ENCODE measurements at regions not wholly inside any gene's neighbourhood (a gene's known extent, or its start where the extent isn't known, plus 50 kb on each side); places are given as distances from the start of the nearest gene placed in this dataset.

- no peak for TF ChIP-seq CTCF (IDR thresholded peaks at IDR 0.05 in 2 of 3, conservative IDR thresholded peaks at IDR 0.05 in 1 of 3; ENCODE audit: borderline replicate concordance in 1 of 3, insufficient read depth in 1 of 3, low read depth in 2 of 3, low read length in 2 of 3)
- no peak for TF ChIP-seq SIN3A (IDR thresholded peaks at IDR 0.05; ENCODE audit: low read depth)
Measured at GRCh38 chr4:173821036-173821435, 291.0 kb upstream of the HAND2 start (continued).

- no peaks in the 10 kb centered on the region for H3K9me3 ChIP-seq (ENCODE audit: control insufficient read depth in 1 of 2, insufficient read depth in 1 of 2, low read depth in 1 of 2, low read length in 2 of 2)
- H2AFZ ChIP-seq (ENCODE audit: low read depth, low read length, poor library complexity, severe bottlenecking): no peak overlapping the region
- no peak overlapping the region for H3K4me3 ChIP-seq (replicated peaks in 1 of 2; ENCODE audit: low read depth in 1 of 2, low read length in 2 of 2)
- BruUV-seq (replicated peaks): no TSS peak
- DNase-seq (ENCODE audit: low read depth, low spot score) (no peak), ATAC-seq (no peak)
- intact Hi-C loops (cut with micrococcal nuclease): no loop called here
- no peak for TF ChIP-seq FOSL1 (IDR thresholded peaks at IDR 0.05; ENCODE audit: low read depth)
- TF ChIP-seq JUND (IDR thresholded peaks at IDR 0.05): no peak
- TF ChIP-seq CBX3 (IDR thresholded peaks at IDR 0.05; ENCODE audit: low read depth): no peak
- no peak for TF ChIP-seq EGR1 (IDR thresholded peaks at IDR 0.05; ENCODE audit: low read depth)
- TF ChIP-seq RAD21 (IDR thresholded peaks at IDR 0.05; ENCODE audit: low read depth): no peak
- no peak for TF ChIP-seq CEBPB (IDR thresholded peaks at IDR 0.05; ENCODE audit: low read depth)
- TF ChIP-seq POLR2AphosphoS5 (IDR thresholded peaks at IDR 0.05; ENCODE audit: low read depth, low read length): no peak
- no peak for TF ChIP-seq POLR2A (IDR thresholded peaks at IDR 0.05; ENCODE audit: borderline replicate concordance, extremely low read depth, insufficient read depth, insufficient read length)
- TF ChIP-seq SP1 (IDR thresholded peaks at IDR 0.05; ENCODE audit: low read depth): no peak
- TF ChIP-seq SRF (IDR thresholded peaks at IDR 0.05; ENCODE audit: low read depth): no peak
- TF ChIP-seq MAX (IDR thresholded peaks at IDR 0.05): no peak
- no peak for TF ChIP-seq ZNF274 (IDR thresholded peaks at IDR 0.05; ENCODE audit: low read depth, low read length)
- no peak for TF ChIP-seq EZH2phosphoT487 (IDR thresholded peaks at IDR 0.05; ENCODE audit: borderline replicate concordance)
- no peak for TF ChIP-seq SIN3A (IDR thresholded peaks at IDR 0.05; ENCODE audit: low read depth)
- no peak for TF ChIP-seq ATF3 (IDR thresholded peaks at IDR 0.05)
- no peak for TF ChIP-seq ZFX (IDR thresholded peaks at IDR 0.05)
- no peak for TF ChIP-seq ZBTB33 (IDR thresholded peaks at IDR 0.05; ENCODE audit: extremely low read depth, insufficient replicate concordance, low read length)
- H4K20me1 ChIP-seq (ENCODE audit: insufficient read depth): no peaks in the 10 kb centered on the region
- no peaks in the 10 kb centered on the region; the same call in 1 of the 2 replicates for H3K27me3 ChIP-seq (ENCODE audit: insufficient read depth, low read length)
- no peaks in the 10 kb centered on the region for H3K9me2 ChIP-seq (ENCODE audit: insufficient read depth)
- no peak overlapping the region for H3K4me2 ChIP-seq (ENCODE audit: low read length)
- H3K27ac ChIP-seq (ENCODE audit: low read depth, low read length): no peak overlapping the region
- CTCF ChIA-PET: no interaction called here
- H3K79me2 ChIP-seq (ENCODE audit: insufficient read depth, low read length): no peaks in the 10 kb centered on the region
- H3K36me3 ChIP-seq (ENCODE audit: control insufficient read depth in 1 of 2, insufficient read depth in 2 of 2, low read length in 2 of 2): no peaks in the 10 kb centered on the region
- POLR2A ChIA-PET: no interaction called here
- RAD21 ChIA-PET (ENCODE audit: low non-redundant PET in 1 of 2, low total read pairs in 2 of 2, uncharacterized antibody in 2 of 2, unreplicated experiment in 2 of 2): no interaction called here
- no peak overlapping the region for H3K9ac ChIP-seq (ENCODE audit: low read length)
- H3K4me1 ChIP-seq (ENCODE audit: control insufficient read depth in 1 of 2, insufficient read depth in 2 of 2, low read length in 2 of 2): no peaks in the 10 kb centered on the region
Measured at GRCh38 chr4:173807347-173807746, 277.3 kb upstream of the HAND2 start.
